ENCODE measurements at regions not wholly inside any gene's neighbourhood (a gene's known extent, or its start where the extent isn't known, plus 50 kb on each side); places are given as distances from the start of the nearest gene placed in this dataset.
"Not testable (repeated sequence)": the region's sequence is repeated elsewhere in the genome, so short reads cannot be mapped to it uniquely, and the experiment has no call there.

GRCh38 chr4:138389976-138390685 lies 148.0 kb upstream of the SLC7A11 start:
- Mint-ChIP-seq H3K4me1 (ENCODE audit: unreplicated experiment) (no peaks in the 10 kb centered on the region), H3K36me3 (ENCODE audit: unreplicated experiment) (no peaks in the 10 kb centered on the region), H3K27me3 (ENCODE audit: unreplicated experiment) (no peaks in the 10 kb centered on the region), H3K9me3 (ENCODE audit: unreplicated experiment) (no peaks in the 10 kb centered on the region), H3K27ac (ENCODE audit: unreplicated experiment) (no peak overlapping the region), H3K4me3 (ENCODE audit: unreplicated experiment) (no peak overlapping the region)
- DNase-seq (ENCODE audit: extremely low spot score, unreplicated experiment): no peak
- no peak for TF ChIP-seq CTCF (IDR thresholded peaks at IDR 0.05)

GRCh38 chr4:138374947-138375346 lies 132.8 kb upstream of the SLC7A11 start:
- Mint-ChIP-seq H3K4me3 (ENCODE audit: unreplicated experiment) (no peak overlapping the region), H3K36me3 (ENCODE audit: unreplicated experiment) (peaks cover 6% of the 10 kb centered on the region), H3K27me3 (ENCODE audit: unreplicated experiment) (no peaks in the 10 kb centered on the region), H3K4me1 (ENCODE audit: unreplicated experiment) (no peaks in the 10 kb centered on the region), H3K9me3 (ENCODE audit: unreplicated experiment) (peaks cover 35% of the 10 kb centered on the region), H3K27ac (ENCODE audit: unreplicated experiment) (no peak overlapping the region)
- DNase-seq (ENCODE audit: extremely low spot score, unreplicated experiment): no peak
- TF ChIP-seq CTCF (IDR thresholded peaks at IDR 0.05): no peak

- H3K27me3 Mint-ChIP-seq (ENCODE audit: unreplicated experiment): no peaks in the 10 kb centered on the region
- no peak for DNase-seq (ENCODE audit: extremely low spot score, unreplicated experiment)
- peaks cover 6% of the 10 kb centered on the region for H3K9me3 Mint-ChIP-seq (ENCODE audit: unreplicated experiment)
- no peaks in the 10 kb centered on the region for H3K36me3 Mint-ChIP-seq (ENCODE audit: unreplicated experiment)
- H3K4me1 Mint-ChIP-seq (ENCODE audit: unreplicated experiment): no peaks in the 10 kb centered on the region
- TF ChIP-seq CTCF (IDR thresholded peaks at IDR 0.05): no peak
- no peak overlapping the region for H3K27ac Mint-ChIP-seq (ENCODE audit: unreplicated experiment)
- no peak overlapping the region for H3K4me3 Mint-ChIP-seq (ENCODE audit: unreplicated experiment)
Measured at GRCh38 chr4:138367942-138368341, 125.8 kb upstream of the SLC7A11 start.

GRCh38 chr4:138352446-138352845 lies 110.3 kb upstream of the SLC7A11 start:
- DNase-seq (ENCODE audit: extremely low spot score, unreplicated experiment); H3K4me1 Mint-ChIP-seq (ENCODE audit: unreplicated experiment): not testable (repeated sequence)

GRCh38 chr4:138348055-138348454 lies 105.9 kb upstream of the SLC7A11 start:
- Mint-ChIP-seq H3K27ac (ENCODE audit: unreplicated experiment) (no peak overlapping the region), H3K4me1 (ENCODE audit: unreplicated experiment) (peaks cover 3% of the 10 kb centered on the region), H3K27me3 (ENCODE audit: unreplicated experiment) (no peaks in the 10 kb centered on the region), H3K4me3 (ENCODE audit: unreplicated experiment) (no peak overlapping the region), H3K36me3 (ENCODE audit: unreplicated experiment) (no peaks in the 10 kb centered on the region), H3K9me3 (ENCODE audit: unreplicated experiment) (peaks cover 11% of the 10 kb centered on the region)
- TF ChIP-seq CTCF (IDR thresholded peaks at IDR 0.05): no peak
- no peak for DNase-seq (ENCODE audit: extremely low spot score, unreplicated experiment)

More at GRCh38 chr4:138352446-138352845, 110.3 kb upstream of the SLC7A11 start:
- not testable (repeated sequence) for H3K27ac Mint-ChIP-seq (ENCODE audit: unreplicated experiment); H3K27me3 Mint-ChIP-seq (ENCODE audit: unreplicated experiment); H3K36me3 Mint-ChIP-seq (ENCODE audit: unreplicated experiment); H3K4me3 Mint-ChIP-seq (ENCODE audit: unreplicated experiment)
- peaks cover 10% of the 10 kb centered on the region for H3K9me3 Mint-ChIP-seq (ENCODE audit: unreplicated experiment)
